ENCODE measurements at regions not wholly inside any gene's neighbourhood (a gene's known extent, or its start where the extent isn't known, plus 50 kb on each side); places are given as distances from the start of the nearest gene placed in this dataset.

GRCh38 chr7:80584778-80585177, 53.7 kb upstream of the CD36 start:
- H3K27ac Mint-ChIP-seq, result no peak overlapping the region
- Histone ChIP-seq H4K20me1 (ENCODE audit: control insufficient read depth, insufficient read depth, low read length, poor library complexity, severe bottlenecking) (no peaks in the 10 kb centered on the region), H3K4me2 (replicated peaks; ENCODE audit: low read depth, low read length, poor library complexity, severe bottlenecking) (no peak overlapping the region), H2AFZ (ENCODE audit: insufficient read depth, low read depth, low read length, poor library complexity, severe bottlenecking) (no peak overlapping the region), H3K4me3 (ENCODE audit: control extremely low read depth in 1 of 5, extremely low read depth in 1 of 5, insufficient read depth in 1 of 5, low read depth in 2 of 5, low read length in 4 of 5) (no peak overlapping the region), H3K9ac (ENCODE audit: low read length) (no peak overlapping the region), H3K36me3 (replicated peaks in 1 of 2; ENCODE audit: control extremely low read depth in 1 of 2, control insufficient read depth in 1 of 2, extremely low read depth in 1 of 2, insufficient read depth in 2 of 2, low read length in 1 of 2) (no peaks in the 10 kb centered on the region), H3K27ac (ENCODE audit: low read length in 2 of 2) (no peak overlapping the region), H3K79me2 (ENCODE audit: control insufficient read depth, insufficient read depth, low read length) (no peaks in the 10 kb centered on the region), H3K9me3 (ENCODE audit: control extremely low read depth in 1 of 3, control insufficient read depth in 2 of 3, insufficient read depth in 1 of 3, low read length in 2 of 3) (no peaks in the 10 kb centered on the region), H3K27me3 (replicated peaks in 1 of 4; ENCODE audit: control extremely low read depth in 1 of 4, control insufficient read depth in 3 of 4, insufficient read depth in 4 of 4, low read length in 3 of 4) (no peaks in the 10 kb centered on the region), H3K4me1 (ENCODE audit: control insufficient read depth in 2 of 2, insufficient read depth in 2 of 2, low read length in 2 of 2) (no peaks in the 10 kb centered on the region)
- TF ChIP-seq EZH2 (IDR thresholded peaks at IDR 0.05; ENCODE audit: borderline replicate concordance, insufficient read depth, low read depth, low read length, poor library complexity, severe bottlenecking), result no peak
- TF ChIP-seq CTCF (IDR thresholded peaks at IDR 0.05), result no peak
- ChIA-PET POLR2A (no interaction called here), CTCF (no interaction called here)
- intact Hi-C loops (cut with micrococcal nuclease), result no loop called here
- no peaks in the 10 kb centered on the region for H3K4me1 Mint-ChIP-seq
- H3K4me3 Mint-ChIP-seq, result no peak overlapping the region
- DNase-seq, result no peak
- H3K27me3 Mint-ChIP-seq, result no peaks in the 10 kb centered on the region
- H3K9me3 Mint-ChIP-seq (ENCODE audit: insufficient read depth), result no peaks in the 10 kb centered on the region
- ATAC-seq (ENCODE audit: low read depth), result no peak

DNA sequence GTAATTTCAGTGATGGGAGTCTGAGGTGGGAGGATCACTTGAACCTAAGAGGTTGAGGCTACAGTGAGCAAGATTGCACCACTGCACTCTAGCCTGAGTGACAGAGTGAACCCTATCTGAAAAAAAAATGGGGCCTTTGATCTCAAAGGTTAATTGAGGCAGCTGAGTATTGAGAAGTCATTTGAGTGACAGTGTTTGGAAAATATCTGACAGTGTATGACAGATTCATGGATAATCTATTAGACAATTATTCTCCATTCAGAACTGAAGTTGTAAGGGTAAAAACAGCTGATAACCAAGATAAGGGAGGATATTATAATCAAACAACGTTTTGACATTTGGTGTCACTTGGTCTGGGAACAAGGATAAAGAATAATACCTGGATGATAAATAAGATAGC, 50.9 kb upstream of the CD36 start:
- no peak overlapping the region for H3K4me3 Mint-ChIP-seq
- Histone ChIP-seq H3K9me3 (ENCODE audit: control extremely low read depth in 1 of 3, control insufficient read depth in 2 of 3, insufficient read depth in 1 of 3, low read length in 2 of 3) (no peaks in the 10 kb centered on the region), H3K79me2 (ENCODE audit: control insufficient read depth, insufficient read depth, low read length) (no peaks in the 10 kb centered on the region), H3K4me3 (ENCODE audit: control extremely low read depth in 1 of 5, extremely low read depth in 1 of 5, insufficient read depth in 1 of 5, low read depth in 2 of 5, low read length in 4 of 5) (no peak overlapping the region), H3K4me2 (replicated peaks; ENCODE audit: low read depth, low read length, poor library complexity, severe bottlenecking) (no peak overlapping the region), H4K20me1 (ENCODE audit: control insufficient read depth, insufficient read depth, low read length, poor library complexity, severe bottlenecking) (no peaks in the 10 kb centered on the region), H3K36me3 (replicated peaks in 1 of 2; ENCODE audit: control extremely low read depth in 1 of 2, control insufficient read depth in 1 of 2, extremely low read depth in 1 of 2, insufficient read depth in 2 of 2, low read length in 1 of 2) (no peaks in the 10 kb centered on the region), H3K27ac (ENCODE audit: low read length in 2 of 2) (no peak overlapping the region), H3K9ac (ENCODE audit: low read length) (no peak overlapping the region), H2AFZ (ENCODE audit: insufficient read depth, low read depth, low read length, poor library complexity, severe bottlenecking) (no peak overlapping the region), H3K4me1 (ENCODE audit: control insufficient read depth in 2 of 2, insufficient read depth in 2 of 2, low read length in 2 of 2) (no peaks in the 10 kb centered on the region), H3K27me3 (replicated peaks in 1 of 4; ENCODE audit: control extremely low read depth in 1 of 4, control insufficient read depth in 3 of 4, insufficient read depth in 4 of 4, low read length in 3 of 4) (no peaks in the 10 kb centered on the region)
- TF ChIP-seq EZH2 (IDR thresholded peaks at IDR 0.05; ENCODE audit: borderline replicate concordance, insufficient read depth, low read depth, low read length, poor library complexity, severe bottlenecking) (no peak), CTCF (IDR thresholded peaks at IDR 0.05) (no peak)
- no peak for DNase-seq
- WGBS (ENCODE audit: insufficient coverage), result no CpG with 5 or more reads among the region's 1 CpG
- no peak for ATAC-seq (ENCODE audit: low read depth)
- POLR2A ChIA-PET, result no interaction called here
- CTCF ChIA-PET, result interaction anchor here (0.9 kb wide), 1 partner anchor 11 kb away, joined by 3 read pairs; no protein-coding TSS in a partner anchor
- no peaks in the 10 kb centered on the region for H3K4me1 Mint-ChIP-seq
- H3K27me3 Mint-ChIP-seq, result no peaks in the 10 kb centered on the region
- H3K9me3 Mint-ChIP-seq (ENCODE audit: insufficient read depth), result no peaks in the 10 kb centered on the region
- no peak overlapping the region for H3K27ac Mint-ChIP-seq
- intact Hi-C loops (cut with micrococcal nuclease), result no loop called here
